GM18858 (cell line): ENCODE measurements at regions not wholly inside any gene's neighbourhood (a gene's known extent, or its start where the extent isn't known, plus 50 kb on each side); places are given as distances from the start of the nearest gene placed in this dataset.

ENCODE experiments used
- ATAC-seq: cut with Tn5 transposase; IDR thresholded peaks from one replicate; pipeline ENCODE4 v1.9.1; 2021; ENCODE audit not compliant: unreplicated experiment

DNA sequence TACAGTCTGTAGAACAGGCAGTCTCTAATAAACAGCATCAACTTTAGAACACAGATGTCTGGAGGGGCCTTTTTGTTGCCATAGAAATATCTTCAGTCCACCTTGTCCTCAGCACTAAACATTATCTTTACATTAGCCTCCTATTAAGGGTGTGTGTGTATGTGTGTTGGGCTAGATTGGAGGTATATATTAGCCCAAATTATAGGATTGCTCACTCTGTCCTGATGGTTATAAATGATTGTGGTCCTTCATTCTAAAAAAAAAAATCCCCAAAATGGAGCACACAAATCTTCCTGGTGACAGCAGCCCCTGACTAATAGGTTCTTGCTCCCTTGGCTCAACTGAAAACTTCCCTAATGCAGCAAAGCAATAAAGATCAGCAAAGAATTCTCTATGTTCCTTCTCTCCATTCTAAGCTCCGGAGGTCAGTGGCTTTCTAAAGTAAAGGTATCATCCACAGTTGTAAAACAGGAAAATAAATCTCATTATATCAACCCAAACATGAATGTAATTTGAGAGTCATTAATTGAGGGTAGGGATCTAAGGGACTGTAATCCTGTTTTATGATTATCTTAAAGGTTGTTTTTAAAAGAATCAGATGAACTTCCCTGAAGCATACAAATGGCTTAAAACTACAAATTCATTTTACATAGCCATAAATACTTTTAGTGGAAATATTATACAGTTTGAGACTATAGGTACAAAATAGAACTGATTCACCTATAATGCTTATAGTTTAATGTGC is 232.7 kb downstream of the KLF12 start:
- no peak for ATAC-seq

DNA sequence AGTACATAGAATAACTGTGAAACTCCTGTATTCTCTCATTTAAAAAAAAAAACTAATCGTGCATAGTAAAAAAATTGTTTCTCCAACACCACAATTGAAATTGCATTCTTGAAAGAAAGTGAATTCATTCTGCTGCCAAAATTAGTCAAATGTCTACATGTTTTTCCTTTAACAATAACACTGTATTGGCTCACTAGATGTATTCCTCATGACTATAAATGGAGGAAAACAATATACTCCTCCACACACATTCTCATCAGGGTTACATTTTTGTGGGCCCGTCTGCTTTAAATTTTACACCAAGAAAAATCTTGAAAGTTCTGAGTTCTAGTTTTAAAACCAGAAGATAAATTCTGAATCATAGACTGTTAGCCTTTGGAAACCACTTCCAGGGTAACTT is 233.6 kb downstream of the KLF12 start:
- ATAC-seq = no peak

DNA sequence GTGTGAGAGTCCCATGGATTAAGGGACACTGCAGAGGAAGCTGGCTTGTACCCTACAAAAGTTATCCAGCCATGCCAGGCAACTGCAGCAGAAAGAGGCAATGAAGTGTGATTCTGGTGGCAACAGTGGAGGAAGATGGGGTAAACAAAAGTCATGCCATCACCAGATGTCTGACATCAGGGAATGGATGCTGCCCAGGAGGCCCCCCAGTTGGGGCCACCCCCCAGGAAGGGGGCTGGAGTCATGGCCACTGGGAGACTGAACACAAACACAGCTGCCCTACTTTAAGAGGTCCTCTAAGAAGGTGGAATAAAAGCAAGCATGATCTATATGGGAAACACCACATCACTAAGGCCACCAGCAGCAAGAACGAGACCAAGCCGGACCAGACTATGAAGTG is 235.3 kb downstream of the KLF12 start:
- no peak for ATAC-seq

DNA sequence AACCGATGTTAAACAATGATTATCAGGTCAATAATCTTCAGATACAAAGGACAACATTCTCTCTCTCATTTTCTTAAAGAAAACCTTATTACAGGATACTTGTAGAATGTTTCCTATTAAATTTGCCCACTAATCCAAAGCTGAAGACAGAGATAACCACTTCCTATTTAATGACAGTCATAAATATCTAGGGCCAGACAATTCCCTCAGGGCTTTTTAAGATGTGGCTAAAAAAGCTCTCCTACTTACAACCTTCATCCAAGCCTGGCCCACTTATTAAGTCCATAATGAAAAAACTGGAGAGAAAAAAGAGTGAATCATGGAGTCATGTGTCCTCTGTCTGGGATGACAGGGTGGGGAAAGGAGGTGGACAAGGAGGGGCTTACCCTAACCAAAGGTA is 235.9 kb downstream of the KLF12 start:
- no peak for ATAC-seq

DNA sequence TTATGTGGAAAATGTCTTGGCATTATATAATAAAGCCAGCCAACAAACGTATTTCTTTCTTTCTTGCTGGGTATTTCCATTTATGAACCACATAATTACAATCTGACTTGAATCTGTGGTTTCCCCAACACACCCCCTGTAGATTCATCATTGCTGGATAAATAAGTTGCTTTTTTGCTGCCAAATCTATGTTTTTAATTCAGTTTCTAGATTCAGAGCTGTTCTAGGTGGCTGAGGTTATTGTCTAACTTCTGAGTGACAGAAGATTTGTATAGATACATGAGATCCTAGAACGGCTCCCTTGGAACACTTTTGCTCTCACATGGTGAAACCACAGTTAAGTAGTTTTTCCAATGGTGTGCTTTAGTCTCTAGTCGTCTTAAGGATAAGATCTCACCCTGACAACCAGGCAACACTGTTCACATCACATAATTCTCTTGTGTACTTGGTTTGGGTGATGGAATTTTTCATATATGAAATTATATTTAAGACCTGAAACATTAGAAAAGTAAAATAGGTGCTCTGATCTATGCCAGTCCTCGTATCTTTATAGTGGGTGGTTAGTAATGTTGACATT is 239.1 kb downstream of the KLF12 start:
- no peak for ATAC-seq

DNA sequence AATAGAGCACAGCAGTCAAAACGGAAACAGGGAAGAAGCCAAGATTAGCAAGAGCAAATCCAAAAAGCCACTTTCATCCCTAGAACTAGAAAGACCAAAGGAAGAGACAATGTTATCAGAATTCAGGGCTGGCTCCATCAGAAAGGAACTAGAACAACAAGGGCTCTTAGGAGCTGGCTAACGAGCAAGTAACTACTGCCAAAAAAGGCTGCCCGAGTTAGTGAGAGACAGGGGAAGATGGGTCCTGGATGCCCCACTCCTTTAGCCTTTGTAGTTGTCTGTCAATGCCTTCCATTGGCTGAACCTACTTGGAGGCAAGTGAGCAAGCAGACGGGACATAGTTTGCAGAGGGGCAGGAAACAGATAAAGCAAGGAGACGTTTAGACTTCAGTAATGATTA is 240.4 kb downstream of the KLF12 start:
- ATAC-seq = no peak

DNA sequence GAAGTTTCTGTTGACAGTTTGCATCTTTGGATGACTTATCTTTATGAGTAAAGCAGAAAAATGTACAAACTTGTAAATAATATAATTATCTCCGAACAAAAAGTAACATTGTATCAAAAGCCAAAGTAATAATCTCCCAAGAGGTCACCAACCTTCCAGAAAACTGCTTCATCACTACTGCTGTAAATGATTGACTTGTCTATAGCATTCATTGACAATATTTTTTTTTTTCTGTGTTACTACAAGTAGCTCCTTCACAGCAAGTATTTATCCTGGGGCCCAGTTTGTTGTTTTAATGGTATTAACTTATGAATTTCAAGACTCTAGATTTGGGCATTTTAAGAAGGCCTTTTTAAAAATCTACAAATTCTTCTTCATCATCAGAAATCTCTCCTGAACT is 242.4 kb downstream of the KLF12 start:
- no peak for ATAC-seq

DNA sequence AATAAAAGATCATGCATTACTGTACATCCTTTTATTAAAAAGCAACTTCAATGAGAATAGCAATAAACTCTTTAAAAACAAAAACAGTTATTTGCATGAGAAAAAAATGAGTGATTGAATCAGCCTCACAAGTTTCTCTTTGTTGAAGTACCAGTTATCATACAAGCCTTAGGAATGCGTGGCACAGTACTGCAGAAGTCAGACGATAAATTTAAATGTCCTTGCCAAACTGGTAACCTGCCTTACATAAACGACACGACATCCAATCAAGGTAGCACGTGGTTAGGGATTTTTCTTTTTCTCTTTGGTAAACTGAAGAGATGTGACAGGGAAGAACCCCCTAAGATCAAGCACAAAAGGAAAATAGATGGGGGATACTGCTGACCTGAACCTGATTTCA is 251.0 kb downstream of the KLF12 start:
- no peak for ATAC-seq

DNA sequence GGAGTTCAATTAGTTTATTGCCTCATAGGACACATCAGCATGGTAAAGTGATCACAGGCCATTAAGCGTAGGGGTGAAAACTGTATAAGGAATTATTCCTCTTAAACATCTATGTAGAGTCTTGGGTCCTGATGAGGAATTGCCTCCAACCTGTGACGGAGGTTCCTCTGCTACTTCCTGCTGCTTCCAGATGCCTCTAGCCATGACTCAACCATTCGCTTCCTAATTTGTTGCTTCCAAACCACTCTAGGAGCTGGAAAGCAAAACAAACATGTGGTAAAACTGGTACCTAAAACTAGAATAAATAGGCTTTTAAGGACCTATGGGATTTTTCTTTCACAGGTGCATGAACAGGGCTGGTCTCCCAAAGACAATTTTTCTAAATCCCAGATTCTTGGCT is 253.8 kb downstream of the KLF12 start:
- no peak for ATAC-seq

DNA sequence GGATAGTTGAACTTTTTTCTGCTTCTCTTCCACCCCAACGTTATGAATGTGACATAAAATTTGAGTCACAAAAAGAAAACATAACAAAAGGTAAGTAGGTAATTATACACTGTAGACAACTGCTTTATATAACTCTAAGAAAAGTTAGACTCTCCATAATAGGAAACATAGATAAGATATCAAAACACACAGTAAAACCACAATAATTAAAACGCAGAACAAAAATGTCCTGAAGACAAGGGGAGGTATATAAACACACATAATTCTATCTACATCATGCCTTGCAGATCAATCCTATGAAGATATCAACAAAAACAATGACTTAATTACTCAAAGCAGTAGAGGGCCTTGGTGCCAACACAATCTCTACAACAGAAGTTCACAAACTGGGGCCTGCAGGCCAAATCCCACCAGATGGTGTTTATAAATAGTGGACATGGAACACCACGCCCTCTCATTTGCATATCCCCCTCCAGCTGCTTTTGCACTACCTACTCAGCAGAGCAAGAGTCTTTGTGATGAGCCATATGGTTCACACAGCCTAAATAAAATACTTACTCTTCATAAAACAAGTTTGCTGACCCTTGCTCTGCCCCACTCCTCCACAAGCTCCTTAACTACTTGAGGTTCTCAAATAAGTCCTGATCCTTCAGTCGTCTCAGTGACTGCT is 254.7 kb downstream of the KLF12 start:
- no peak for ATAC-seq

DNA sequence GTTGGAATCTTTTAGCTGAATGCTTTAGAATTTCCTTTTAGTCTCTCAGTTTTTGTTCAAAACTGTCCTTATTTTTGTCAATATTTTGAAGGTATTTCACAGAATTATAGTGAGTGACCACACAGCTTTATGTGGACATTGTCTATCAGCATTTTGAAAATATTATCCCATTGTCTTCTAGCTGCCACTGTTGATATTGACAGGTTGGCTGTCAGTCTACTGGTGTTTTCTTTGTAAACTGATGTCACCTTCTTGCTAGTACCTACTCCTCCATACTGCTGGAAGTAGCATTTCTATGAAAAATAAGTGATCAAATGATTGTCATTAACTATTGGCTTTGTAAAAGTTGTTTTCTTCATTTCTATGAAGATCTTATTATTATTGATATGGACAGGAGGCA is 256.8 kb downstream of the KLF12 start:
- ATAC-seq = no peak

DNA sequence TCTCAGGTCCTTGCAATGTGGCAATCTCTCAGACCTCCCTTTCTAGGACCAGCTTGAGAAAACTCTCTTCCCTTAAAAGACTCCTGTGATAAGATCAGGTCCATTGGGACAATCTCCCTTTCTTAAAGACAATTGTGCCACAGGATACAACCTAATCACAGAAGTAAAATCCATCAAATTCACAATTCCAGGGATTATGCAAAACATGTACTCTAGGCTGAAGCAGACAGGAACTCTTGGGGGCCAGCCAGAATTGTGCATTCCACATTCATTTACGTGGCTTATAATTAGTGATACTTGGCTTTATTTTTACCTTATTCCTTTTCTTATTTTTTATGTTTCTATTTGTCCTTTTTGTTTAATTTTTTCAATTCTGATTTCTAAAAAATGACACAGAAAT is 257.9 kb downstream of the KLF12 start:
- no peak for ATAC-seq

DNA sequence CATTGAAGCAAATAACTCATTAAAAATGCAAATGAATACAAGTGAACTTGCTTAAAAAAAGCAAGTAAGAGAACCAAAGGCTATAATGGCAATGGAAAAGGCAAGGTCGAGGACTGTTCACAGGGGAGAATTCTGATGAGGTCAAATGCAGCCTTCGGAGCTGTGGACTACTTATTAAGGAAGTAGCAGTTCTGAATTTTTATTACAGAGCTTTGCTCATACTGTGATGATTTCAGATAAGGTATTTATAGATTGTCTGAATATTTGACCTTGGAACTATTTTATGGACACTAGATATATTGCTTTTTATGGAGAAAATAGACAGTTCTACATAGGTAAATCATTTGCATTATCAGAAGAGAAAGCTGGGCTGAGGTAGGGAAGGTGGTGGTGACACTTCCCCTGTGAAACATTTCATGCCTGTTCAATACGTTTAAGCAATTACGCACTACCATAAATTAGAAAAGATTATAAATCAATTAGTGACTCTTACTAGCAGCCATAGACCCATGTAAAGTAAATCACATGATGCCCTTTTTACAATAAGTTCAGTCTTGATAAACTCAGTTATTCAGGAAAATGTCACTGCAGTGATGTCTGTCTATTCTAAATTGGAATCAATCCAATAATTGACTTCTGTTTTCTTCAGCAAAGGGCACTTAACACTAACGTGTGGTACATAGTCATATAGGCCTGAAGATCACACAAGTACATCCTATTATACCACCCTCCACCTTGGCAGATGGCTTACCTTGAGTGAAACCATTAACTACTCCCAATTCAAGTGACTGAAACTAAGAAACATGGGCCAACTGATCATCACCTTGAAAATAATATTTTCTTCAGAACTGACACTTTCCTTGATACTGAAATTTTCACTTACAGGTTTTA is 260.0 kb downstream of the KLF12 start:
- no peak for ATAC-seq

DNA sequence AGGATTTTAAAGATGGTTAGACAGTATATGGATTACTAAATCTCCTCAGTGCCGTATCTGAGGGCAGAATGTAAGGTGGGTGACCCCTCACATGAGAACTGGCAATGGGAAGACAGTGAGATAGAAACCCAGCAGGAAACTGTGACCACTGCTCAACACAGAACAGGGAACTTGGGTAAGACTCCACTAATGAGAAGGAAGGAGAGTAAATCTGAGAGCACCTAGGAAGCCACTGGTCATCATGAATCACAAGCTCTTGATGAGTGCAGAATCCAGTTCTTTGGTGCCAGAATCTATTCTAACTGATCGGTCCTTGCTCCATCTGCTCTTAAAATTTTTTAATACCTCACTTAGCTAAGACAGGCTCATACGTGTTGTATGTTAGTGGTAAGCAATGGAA is 261.8 kb downstream of the KLF12 start:
- no peak for ATAC-seq

DNA sequence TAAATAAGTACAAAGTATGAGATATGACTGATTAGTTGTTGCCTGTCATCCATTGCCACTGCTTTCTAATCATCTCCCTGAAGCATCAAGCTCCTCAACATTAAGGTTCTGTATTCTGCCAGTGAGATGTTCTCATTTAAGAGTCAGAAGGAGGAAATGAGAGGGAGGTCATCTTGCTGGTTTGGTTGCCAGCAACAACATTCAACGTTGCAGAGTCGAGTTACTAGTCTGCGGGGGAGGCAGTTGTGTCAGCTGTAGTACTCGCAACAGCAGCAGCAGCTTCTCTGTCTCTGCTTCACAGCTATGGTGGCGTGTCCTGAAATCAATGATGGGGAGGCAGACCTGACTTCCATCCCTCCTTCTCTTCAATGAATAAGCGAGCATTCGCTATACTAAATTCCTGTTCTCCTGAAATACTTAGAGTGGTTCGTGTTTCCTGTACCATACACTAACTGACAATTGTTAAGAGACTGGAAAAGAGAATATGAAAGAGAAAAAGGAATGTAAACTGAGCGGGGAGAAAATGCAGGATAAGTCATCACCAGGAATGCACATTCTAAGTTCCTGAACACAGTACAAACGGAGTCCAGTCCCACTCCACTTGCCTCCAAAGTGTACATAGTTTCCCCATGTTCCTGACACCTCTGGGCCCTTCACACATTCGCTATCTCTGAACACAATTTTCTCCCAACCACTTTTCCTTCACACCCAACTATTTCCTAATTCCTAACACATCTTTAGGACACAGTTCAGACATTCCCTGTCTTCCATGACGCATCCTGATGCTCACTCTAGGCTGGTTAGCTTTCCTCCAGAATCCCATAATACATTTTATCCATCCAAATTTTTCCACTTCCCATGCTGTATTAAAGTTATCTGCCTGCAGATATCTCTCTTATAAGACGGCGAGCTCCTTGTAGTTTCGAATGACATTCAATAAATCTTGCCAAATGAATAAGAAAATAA is 263.0 kb downstream of the KLF12 start:
- ATAC-seq = no peak

DNA sequence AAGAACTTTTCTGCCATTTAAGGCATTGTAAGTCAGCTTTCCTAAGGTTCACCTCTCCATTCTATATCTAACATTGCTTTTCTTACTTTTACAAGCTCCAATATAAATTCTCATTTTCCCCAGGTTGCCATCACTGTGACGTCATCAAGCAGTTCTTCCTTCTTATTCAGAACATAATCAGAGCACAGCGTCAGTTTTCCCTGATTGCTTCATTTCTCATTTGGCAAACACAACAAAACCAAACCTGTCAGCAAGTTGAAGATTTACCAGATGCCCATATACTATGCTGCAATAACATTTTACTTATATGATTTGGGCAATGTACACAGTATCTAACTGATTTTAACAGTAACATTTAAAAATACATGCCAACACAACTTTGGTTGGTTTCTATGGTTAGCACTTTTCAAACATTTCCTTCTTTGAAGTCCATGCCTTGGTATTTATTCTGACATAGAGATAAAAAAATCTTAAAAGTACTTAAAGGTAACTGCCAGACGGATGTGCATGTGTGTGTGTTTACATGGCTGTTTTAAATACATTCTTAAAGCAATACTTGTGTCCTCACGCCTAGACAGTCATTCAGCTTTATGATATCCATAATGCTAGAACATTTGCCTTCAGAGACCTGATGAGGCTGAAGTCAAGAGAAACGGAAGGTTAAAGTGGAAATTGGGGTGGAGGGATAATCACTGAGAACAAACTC is 264.0 kb downstream of the KLF12 start:
- ATAC-seq = no peak

DNA sequence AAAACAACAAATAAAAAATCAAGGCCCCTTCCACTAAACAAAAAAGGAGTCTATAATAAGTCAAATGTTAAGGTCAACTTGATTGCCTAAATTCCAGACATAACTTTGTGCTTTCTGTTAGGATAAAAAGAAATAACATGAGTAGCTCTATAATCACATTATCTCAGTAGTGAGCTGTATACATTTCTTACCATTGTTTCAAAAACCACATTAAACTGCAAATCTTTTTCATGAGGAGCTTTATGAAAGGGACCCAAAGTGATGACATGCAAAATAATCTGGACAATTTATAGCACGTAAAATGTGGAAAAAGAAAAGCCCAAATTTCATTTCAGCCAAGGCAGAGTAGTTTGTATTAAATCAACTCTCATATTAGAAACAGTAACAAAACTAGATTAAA is 269.2 kb downstream of the KLF12 start:
- ATAC-seq = no peak

DNA sequence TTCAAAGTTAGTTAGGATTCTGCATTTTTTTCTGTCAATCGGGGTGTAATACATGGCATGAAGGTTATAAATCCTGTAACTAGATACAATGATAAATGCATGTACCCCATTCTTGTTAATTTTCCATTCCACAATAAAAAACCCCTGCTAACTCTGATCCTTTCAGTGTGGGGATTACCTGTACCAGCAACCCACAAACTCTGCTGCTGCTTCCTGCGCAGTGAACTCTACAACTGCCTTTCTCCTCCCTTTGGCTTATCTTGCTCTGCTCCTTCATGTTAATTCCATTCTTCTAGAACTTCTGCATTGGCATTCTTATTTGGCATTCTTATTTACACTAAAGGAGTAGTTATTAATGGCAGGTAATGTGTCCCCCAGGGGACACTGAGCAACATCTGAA is 273.1 kb downstream of the KLF12 start:
- no peak for ATAC-seq

DNA sequence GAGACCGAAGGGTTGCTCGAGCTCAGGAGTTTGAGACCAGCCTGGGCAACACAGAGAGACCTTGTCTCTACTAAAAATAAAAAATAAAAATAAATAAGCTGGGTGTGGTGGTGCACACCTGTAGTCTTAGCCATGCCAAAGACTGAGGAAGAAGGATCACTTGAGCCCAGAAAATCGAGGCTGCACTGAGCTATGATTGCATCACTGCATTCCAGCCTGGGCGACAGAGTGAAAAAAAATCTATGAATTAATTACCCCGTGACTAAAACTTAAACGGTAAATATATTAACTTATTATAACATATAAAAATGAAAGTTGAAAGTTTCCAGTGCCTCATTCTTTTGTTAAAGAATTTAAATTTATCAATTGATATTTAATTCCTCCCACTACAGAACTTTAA is 273.7 kb downstream of the KLF12 start:
- no peak for ATAC-seq

DNA sequence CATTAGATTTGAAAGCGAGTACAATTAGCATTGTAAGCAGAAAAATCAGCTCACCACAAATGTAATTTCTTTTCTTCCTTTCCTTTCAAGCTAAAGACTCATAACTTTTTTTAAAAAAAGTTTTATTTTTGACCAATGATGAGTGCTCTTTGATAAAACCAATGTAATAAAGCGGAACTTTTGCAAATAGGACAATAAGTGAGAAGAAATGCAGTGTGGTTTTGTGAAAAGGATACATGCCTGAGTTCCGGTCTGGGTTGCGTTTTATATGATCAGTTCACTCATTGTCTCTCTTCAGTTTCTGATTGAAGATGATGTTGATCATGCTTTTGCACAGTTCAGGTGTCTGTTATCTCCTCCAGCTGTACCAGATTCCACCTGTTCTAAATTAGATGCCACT is 274.4 kb downstream of the KLF12 start:
- no peak for ATAC-seq
